Neutrophil (primary cell): ENCODE measurements at regions not wholly inside any gene's neighbourhood (a gene's known extent, or its start where the extent isn't known, plus 50 kb on each side); places are given as distances from the start of the nearest gene placed in this dataset.

Experiments
- H3K27ac ChIP-seq: fragments of 200-600 bp; sonication (generic); 2 replicates; pipeline ENCODE4 v1.5.1; 2016; ENCODE audit warnings: mild to moderate bottlenecking, moderate library complexity
- H3K27me3 ChIP-seq: fragments of 200-600 bp; sonication (generic); 2 replicates; pipeline ENCODE4 v1.6.0; 2016; ENCODE audit warnings: mild to moderate bottlenecking
- H3K36me3 ChIP-seq: fragments of 200-600 bp; sonication (generic); 2 replicates; pipeline ENCODE4 v1.5.1; 2017
- H3K4me1 ChIP-seq, 2 experiments: fragments of 200-600 bp in 1 of 2; sonication (generic) in 1 of 2; 1 replicate in 1 of 2; 2 replicates in 1 of 2; pipeline versions ENCODE4 v1.5.1 to v1.6.1; 2013 to 2016; ENCODE audit warnings: low read depth in 1 of 2, low read length in 1 of 2, mild to moderate bottlenecking in 1 of 2, moderate library complexity in 1 of 2; ENCODE audit not compliant: control insufficient read depth in 1 of 2, insufficient read depth in 1 of 2
- H3K4me3 ChIP-seq, 2 experiments: fragments of 200-600 bp in 1 of 2; sonication (generic) in 1 of 2; 1 replicate in 1 of 2; 2 replicates in 1 of 2; pipeline ENCODE4 v1.5.1; 2013 to 2016; ENCODE audit warnings: low read depth in 1 of 2, low read length in 1 of 2, mild to moderate bottlenecking in 1 of 2, moderate library complexity in 1 of 2
- H3K9me3 ChIP-seq: fragments of 200-600 bp; sonication (generic); 2 replicates; pipeline ENCODE4 v1.5.1; 2016
- CTCF ChIP-seq: fragments of 200-600 bp; sonication (generic); IDR thresholded peaks from 2 replicates; pipeline ENCODE4 v1.5.1; 2016; ENCODE audit warnings: antibody characterized with exemption

GRCh38 chr4:110916505-110916904 is 293.6 kb upstream of the PITX2 start:
- TF ChIP-seq CTCF: no peak
- H3K27ac ChIP-seq: no peak overlapping the region
- no peaks in the 10 kb centered on the region for H3K4me1 ChIP-seq
- H3K4me3 ChIP-seq: no peak overlapping the region
- no peaks in the 10 kb centered on the region for H3K9me3 ChIP-seq
- H3K27me3 ChIP-seq: no peaks in the 10 kb centered on the region
- no peaks in the 10 kb centered on the region for H3K36me3 ChIP-seq

GRCh38 chr4:110917835-110918234 is 295.0 kb upstream of the PITX2 start:
- Histone ChIP-seq H3K4me1 (no peaks in the 10 kb centered on the region), H3K4me3 (no peak overlapping the region), H3K9me3 (no peaks in the 10 kb centered on the region), H3K27me3 (no peaks in the 10 kb centered on the region), H3K27ac (no peak overlapping the region), H3K36me3 (no peaks in the 10 kb centered on the region)
- no peak for TF ChIP-seq CTCF

- Histone ChIP-seq H3K36me3 (no peaks in the 10 kb centered on the region), H3K4me3 (no peak overlapping the region), H3K27me3 (no peaks in the 10 kb centered on the region), H3K27ac (no peak overlapping the region), H3K4me1 (no peaks in the 10 kb centered on the region), H3K9me3 (no peaks in the 10 kb centered on the region)
- no peak for TF ChIP-seq CTCF
These were observed 298.1 kb upstream of the PITX2 start for GRCh38 chr4:110920990-110921389.

GRCh38 chr4:110924761-110925160 is 301.9 kb upstream of the PITX2 start:
- H3K4me1 ChIP-seq: no peaks in the 10 kb centered on the region
- no peaks in the 10 kb centered on the region for H3K27me3 ChIP-seq
- no peak for TF ChIP-seq CTCF
- H3K27ac ChIP-seq: no peak overlapping the region
- H3K9me3 ChIP-seq: no peaks in the 10 kb centered on the region
- no peaks in the 10 kb centered on the region for H3K36me3 ChIP-seq
- H3K4me3 ChIP-seq: no peak overlapping the region

GRCh38 chr4:110926841-110927400 is 304.0 kb upstream of the PITX2 start:
- Histone ChIP-seq H3K9me3 (no peaks in the 10 kb centered on the region), H3K4me1 (no peaks in the 10 kb centered on the region), H3K36me3 (no peaks in the 10 kb centered on the region), H3K27me3 (no peaks in the 10 kb centered on the region), H3K4me3 (no peak overlapping the region), H3K27ac (no peak overlapping the region)
- no peak for TF ChIP-seq CTCF

- Histone ChIP-seq H3K9me3 (no peaks in the 10 kb centered on the region), H3K4me1 (no peaks in the 10 kb centered on the region), H3K27me3 (no peaks in the 10 kb centered on the region), H3K27ac (no peak overlapping the region), H3K4me3 (no peak overlapping the region), H3K36me3 (no peaks in the 10 kb centered on the region)
- no peak for TF ChIP-seq CTCF
These were observed 310.5 kb upstream of the PITX2 start for GRCh38 chr4:110933341-110933740.
